ENCODE measurements at regions not wholly inside any gene's neighbourhood (a gene's known extent, or its start where the extent isn't known, plus 50 kb on each side); places are given as distances from the start of the nearest gene placed in this dataset.

- Histone ChIP-seq H3K36me3 (replicated peaks in 1 of 2; ENCODE audit: control extremely low read depth in 1 of 2, control insufficient read depth in 1 of 2, extremely low read depth in 1 of 2, insufficient read depth in 2 of 2, low read length in 1 of 2) (no peaks in the 10 kb centered on the region), H3K9me3 (ENCODE audit: control extremely low read depth in 1 of 3, control insufficient read depth in 2 of 3, insufficient read depth in 1 of 3, low read length in 2 of 3) (peaks cover 0 to 13% (median 8%) of the 10 kb centered on the region in 3 donors), H3K4me3 (ENCODE audit: control extremely low read depth in 1 of 5, extremely low read depth in 1 of 5, insufficient read depth in 1 of 5, low read depth in 2 of 5, low read length in 4 of 5) (no peak overlapping the region), H3K4me1 (ENCODE audit: control insufficient read depth in 2 of 2, insufficient read depth in 2 of 2, low read length in 2 of 2) (no peaks in the 10 kb centered on the region), H2AFZ (ENCODE audit: insufficient read depth, low read depth, low read length, poor library complexity, severe bottlenecking) (no peak overlapping the region), H3K79me2 (ENCODE audit: control insufficient read depth, insufficient read depth, low read length) (no peaks in the 10 kb centered on the region), H3K27me3 (replicated peaks in 1 of 4; ENCODE audit: control extremely low read depth in 1 of 4, control insufficient read depth in 3 of 4, insufficient read depth in 4 of 4, low read length in 3 of 4) (peaks cover 0 to 6% (median 0%) of the 10 kb centered on the region in 4 experiments), H3K9ac (ENCODE audit: low read length) (no peak overlapping the region), H3K4me2 (replicated peaks; ENCODE audit: low read depth, low read length, poor library complexity, severe bottlenecking) (no peak overlapping the region), H4K20me1 (ENCODE audit: control insufficient read depth, insufficient read depth, low read length, poor library complexity, severe bottlenecking) (no peaks in the 10 kb centered on the region), H3K27ac (ENCODE audit: low read length in 2 of 2) (no peak overlapping the region)
- no peaks in the 10 kb centered on the region for H3K4me1 Mint-ChIP-seq
- H3K9me3 Mint-ChIP-seq (ENCODE audit: insufficient read depth), result peaks cover 6% of the 10 kb centered on the region
- ChIA-PET POLR2A (no interaction called here), CTCF (no interaction called here)
- H3K27me3 Mint-ChIP-seq, result peaks cover 16% of the 10 kb centered on the region
- H3K4me3 Mint-ChIP-seq, result no peak overlapping the region
- intact Hi-C loops (cut with micrococcal nuclease), result no loop called here
- 100% methylated on average over 1 of the region's 2 CpGs for WGBS (ENCODE audit: insufficient coverage)
- no peak for TF ChIP-seq EZH2 (IDR thresholded peaks at IDR 0.05; ENCODE audit: borderline replicate concordance, insufficient read depth, low read depth, low read length, poor library complexity, severe bottlenecking)
- TF ChIP-seq, protein P1, sequence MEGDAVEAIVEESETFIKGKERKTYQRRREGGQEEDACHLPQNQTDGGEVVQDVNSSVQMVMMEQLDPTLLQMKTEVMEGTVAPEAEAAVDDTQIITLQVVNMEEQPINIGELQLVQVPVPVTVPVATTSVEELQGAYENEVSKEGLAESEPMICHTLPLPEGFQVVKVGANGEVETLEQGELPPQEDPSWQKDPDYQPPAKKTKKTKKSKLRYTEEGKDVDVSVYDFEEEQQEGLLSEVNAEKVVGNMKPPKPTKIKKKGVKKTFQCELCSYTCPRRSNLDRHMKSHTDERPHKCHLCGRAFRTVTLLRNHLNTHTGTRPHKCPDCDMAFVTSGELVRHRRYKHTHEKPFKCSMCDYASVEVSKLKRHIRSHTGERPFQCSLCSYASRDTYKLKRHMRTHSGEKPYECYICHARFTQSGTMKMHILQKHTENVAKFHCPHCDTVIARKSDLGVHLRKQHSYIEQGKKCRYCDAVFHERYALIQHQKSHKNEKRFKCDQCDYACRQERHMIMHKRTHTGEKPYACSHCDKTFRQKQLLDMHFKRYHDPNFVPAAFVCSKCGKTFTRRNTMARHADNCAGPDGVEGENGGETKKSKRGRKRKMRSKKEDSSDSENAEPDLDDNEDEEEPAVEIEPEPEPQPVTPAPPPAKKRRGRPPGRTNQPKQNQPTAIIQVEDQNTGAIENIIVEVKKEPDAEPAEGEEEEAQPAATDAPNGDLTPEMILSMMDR (IDR thresholded peaks at IDR 0.05), result no peak
- ATAC-seq (ENCODE audit: low read depth) (no peak), DNase-seq (no peak)
- no peak overlapping the region for H3K27ac Mint-ChIP-seq
Observed at GRCh38 chr2:96436961-96437360, 68.2 kb downstream of the NEURL3 start.

DNA sequence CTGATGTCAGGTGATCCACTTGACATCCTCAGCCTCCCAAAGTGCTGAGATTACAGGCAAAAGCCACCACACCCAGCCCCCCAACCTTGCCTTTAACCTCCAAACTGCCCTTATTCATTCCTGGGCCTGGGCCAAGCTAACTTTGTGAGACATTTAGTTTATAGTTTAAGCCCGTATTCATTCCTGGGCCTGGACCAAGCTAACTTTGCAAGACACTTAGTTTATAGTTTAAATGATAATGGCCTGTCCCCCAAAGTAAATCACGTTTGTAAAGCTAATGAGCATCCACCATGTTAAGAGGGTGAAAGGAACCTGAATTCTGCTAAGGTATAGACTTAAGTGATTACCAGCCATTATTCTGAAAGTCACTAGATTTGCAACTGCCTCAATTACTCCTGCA lies 68.7 kb downstream of the NEURL3 start:
- H3K4me3 Mint-ChIP-seq, result no peak overlapping the region

More for the DNA sequence above, 68.7 kb downstream of the NEURL3 start:
- no peaks in the 10 kb centered on the region for H3K4me1 ChIP-seq (ENCODE audit: control insufficient read depth in 2 of 2, insufficient read depth in 2 of 2, low read length in 2 of 2)
- no peak overlapping the region for H3K27ac ChIP-seq (ENCODE audit: low read length in 2 of 2)
- no peak overlapping the region for H2AFZ ChIP-seq (ENCODE audit: insufficient read depth, low read depth, low read length, poor library complexity, severe bottlenecking)
- intact Hi-C loops (cut with micrococcal nuclease), result no loop called here
- TF ChIP-seq EZH2 (IDR thresholded peaks at IDR 0.05; ENCODE audit: borderline replicate concordance, insufficient read depth, low read depth, low read length, poor library complexity, severe bottlenecking), result no peak
- TF ChIP-seq, protein P1 (IDR thresholded peaks at IDR 0.05), result no peak
- Mint-ChIP-seq H3K9me3 (ENCODE audit: insufficient read depth) (peaks cover 6% of the 10 kb centered on the region), H3K4me1 (no peaks in the 10 kb centered on the region), H3K27me3 (peaks cover 16% of the 10 kb centered on the region), H3K27ac (no peak overlapping the region)
- DNase-seq (no peak), ATAC-seq (ENCODE audit: low read depth) (no peak)
- no peak overlapping the region for H3K9ac ChIP-seq (ENCODE audit: low read length)
- no peak overlapping the region for H3K4me2 ChIP-seq (replicated peaks; ENCODE audit: low read depth, low read length, poor library complexity, severe bottlenecking)
- no peaks in the 10 kb centered on the region for H4K20me1 ChIP-seq (ENCODE audit: control insufficient read depth, insufficient read depth, low read length, poor library complexity, severe bottlenecking)
- no peaks in the 10 kb centered on the region for H3K79me2 ChIP-seq (ENCODE audit: control insufficient read depth, insufficient read depth, low read length)
- H3K36me3 ChIP-seq (replicated peaks in 1 of 2; ENCODE audit: control extremely low read depth in 1 of 2, control insufficient read depth in 1 of 2, extremely low read depth in 1 of 2, insufficient read depth in 2 of 2, low read length in 1 of 2), result no peaks in the 10 kb centered on the region
- no peak overlapping the region for H3K4me3 ChIP-seq (ENCODE audit: control extremely low read depth in 1 of 5, extremely low read depth in 1 of 5, insufficient read depth in 1 of 5, low read depth in 2 of 5, low read length in 4 of 5)
- peaks cover 0 to 6% (median 0%) of the 10 kb centered on the region in 4 experiments for H3K27me3 ChIP-seq (replicated peaks in 1 of 4; ENCODE audit: control extremely low read depth in 1 of 4, control insufficient read depth in 3 of 4, insufficient read depth in 4 of 4, low read length in 3 of 4)
- no CpG with 5 or more reads among the region's 2 CpGs for WGBS (ENCODE audit: insufficient coverage)
- ChIA-PET POLR2A (no interaction called here), CTCF (no interaction called here)
- peaks cover 0 to 13% (median 10%) of the 10 kb centered on the region in 3 donors for H3K9me3 ChIP-seq (ENCODE audit: control extremely low read depth in 1 of 3, control insufficient read depth in 2 of 3, insufficient read depth in 1 of 3, low read length in 2 of 3)

All from B cell (primary cell).